Type B pancreatic cell (in vitro differentiated cells): ENCODE measurements at regions not wholly inside any gene's neighbourhood (a gene's known extent, or its start where the extent isn't known, plus 50 kb on each side); places are given as distances from the start of the nearest gene placed in this dataset.

Source experiments
- DNase-seq: peaks from one replicate; pipeline ENCODE4 v3.0.0; 2021; ENCODE audit warnings: mixed read lengths; ENCODE audit not compliant: unreplicated experiment; ENCODE audit errors: extremely low spot score
- H3K27ac Mint-ChIP-seq: 2 replicates; pipeline ENCODE4 v1.8.0; 2021; ENCODE audit warnings: mild to moderate bottlenecking, mixed read lengths
- H3K27me3 Mint-ChIP-seq: 2 replicates; pipeline ENCODE4 v1.8.0; 2021; ENCODE audit warnings: mixed read lengths
- H3K36me3 Mint-ChIP-seq: 2 replicates; pipeline ENCODE4 v1.8.0; 2021; ENCODE audit warnings: mixed read lengths
- H3K4me1 Mint-ChIP-seq: one replicate; pipeline ENCODE4 v1.8.0; 2021; ENCODE audit warnings: mixed read lengths; ENCODE audit not compliant: unreplicated experiment
- H3K4me3 Mint-ChIP-seq: 2 replicates; pipeline ENCODE4 v1.8.0; 2021; ENCODE audit warnings: mild to moderate bottlenecking, mixed read lengths
- H3K9me3 Mint-ChIP-seq: 2 replicates; pipeline ENCODE4 v1.8.0; 2021; ENCODE audit warnings: mixed read lengths
- TF ChIP-seq, protein P1 (sequence below): fragments of 200-600 bp; sonication (generic); conservative IDR thresholded peaks from 2 replicates; pipeline ENCODE4 v1.5.0; 2021; ENCODE audit warnings: antibody characterized with exemption, mild to moderate bottlenecking

- Mint-ChIP-seq H3K9me3 (no peaks in the 10 kb centered on the region), H3K36me3 (no peaks in the 10 kb centered on the region), H3K4me1 (no peaks in the 10 kb centered on the region), H3K27ac (no peak overlapping the region), H3K27me3 (peaks cover 7% of the 10 kb centered on the region), H3K4me3 (no peak overlapping the region)
- TF ChIP-seq, protein P1, sequence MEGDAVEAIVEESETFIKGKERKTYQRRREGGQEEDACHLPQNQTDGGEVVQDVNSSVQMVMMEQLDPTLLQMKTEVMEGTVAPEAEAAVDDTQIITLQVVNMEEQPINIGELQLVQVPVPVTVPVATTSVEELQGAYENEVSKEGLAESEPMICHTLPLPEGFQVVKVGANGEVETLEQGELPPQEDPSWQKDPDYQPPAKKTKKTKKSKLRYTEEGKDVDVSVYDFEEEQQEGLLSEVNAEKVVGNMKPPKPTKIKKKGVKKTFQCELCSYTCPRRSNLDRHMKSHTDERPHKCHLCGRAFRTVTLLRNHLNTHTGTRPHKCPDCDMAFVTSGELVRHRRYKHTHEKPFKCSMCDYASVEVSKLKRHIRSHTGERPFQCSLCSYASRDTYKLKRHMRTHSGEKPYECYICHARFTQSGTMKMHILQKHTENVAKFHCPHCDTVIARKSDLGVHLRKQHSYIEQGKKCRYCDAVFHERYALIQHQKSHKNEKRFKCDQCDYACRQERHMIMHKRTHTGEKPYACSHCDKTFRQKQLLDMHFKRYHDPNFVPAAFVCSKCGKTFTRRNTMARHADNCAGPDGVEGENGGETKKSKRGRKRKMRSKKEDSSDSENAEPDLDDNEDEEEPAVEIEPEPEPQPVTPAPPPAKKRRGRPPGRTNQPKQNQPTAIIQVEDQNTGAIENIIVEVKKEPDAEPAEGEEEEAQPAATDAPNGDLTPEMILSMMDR = no peak
- no peak for DNase-seq
Observed at GRCh38 chr2:128820452-128820851, 501.8 kb upstream of the HS6ST1 start.

DNA sequence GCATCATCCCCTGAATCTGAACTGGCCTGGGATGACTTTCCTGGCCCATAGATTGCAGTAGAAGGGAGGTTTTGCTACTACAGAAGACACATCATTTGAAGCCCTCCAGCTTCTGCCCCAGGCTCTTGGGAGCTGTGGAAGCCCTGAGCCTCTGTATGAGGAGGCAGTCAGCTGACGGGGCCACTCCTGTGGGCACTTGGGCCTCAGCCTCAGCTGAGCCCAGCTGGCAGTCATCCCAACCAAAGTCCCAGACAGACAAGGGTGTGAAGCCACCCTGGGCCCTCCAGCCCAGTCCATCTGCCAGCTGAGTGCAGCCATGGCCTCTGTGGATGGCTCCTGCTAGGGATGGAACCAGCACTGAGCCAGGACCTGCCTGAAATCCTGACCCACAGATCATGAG is 502.3 kb upstream of the HS6ST1 start:
- Mint-ChIP-seq H3K36me3 (no peaks in the 10 kb centered on the region), H3K4me1 (no peaks in the 10 kb centered on the region), H3K27ac (no peak overlapping the region), H3K27me3 (peaks cover 7% of the 10 kb centered on the region), H3K4me3 (no peak overlapping the region), H3K9me3 (no peaks in the 10 kb centered on the region)
- DNase-seq = no peak
- TF ChIP-seq, protein P1 = no peak

- H3K4me1 Mint-ChIP-seq = peaks cover 24% of the 10 kb centered on the region
- no peak for DNase-seq
- TF ChIP-seq, protein P1 = no peak
- H3K27ac Mint-ChIP-seq = peak overlapping the region; percentile 39
- no peaks in the 10 kb centered on the region for H3K36me3 Mint-ChIP-seq
- H3K27me3 Mint-ChIP-seq = peaks cover 3% of the 10 kb centered on the region
- no peak overlapping the region for H3K4me3 Mint-ChIP-seq
- H3K9me3 Mint-ChIP-seq = no peaks in the 10 kb centered on the region
Observed at GRCh38 chr2:128832946-128833663, 514.4 kb upstream of the HS6ST1 start.

GRCh38 chr2:128833664-128834027 is 515.0 kb upstream of the HS6ST1 start:
- Mint-ChIP-seq H3K9me3 (no peaks in the 10 kb centered on the region), H3K27ac (no peak overlapping the region)
- TF ChIP-seq, protein P1 = no peak

DNA sequence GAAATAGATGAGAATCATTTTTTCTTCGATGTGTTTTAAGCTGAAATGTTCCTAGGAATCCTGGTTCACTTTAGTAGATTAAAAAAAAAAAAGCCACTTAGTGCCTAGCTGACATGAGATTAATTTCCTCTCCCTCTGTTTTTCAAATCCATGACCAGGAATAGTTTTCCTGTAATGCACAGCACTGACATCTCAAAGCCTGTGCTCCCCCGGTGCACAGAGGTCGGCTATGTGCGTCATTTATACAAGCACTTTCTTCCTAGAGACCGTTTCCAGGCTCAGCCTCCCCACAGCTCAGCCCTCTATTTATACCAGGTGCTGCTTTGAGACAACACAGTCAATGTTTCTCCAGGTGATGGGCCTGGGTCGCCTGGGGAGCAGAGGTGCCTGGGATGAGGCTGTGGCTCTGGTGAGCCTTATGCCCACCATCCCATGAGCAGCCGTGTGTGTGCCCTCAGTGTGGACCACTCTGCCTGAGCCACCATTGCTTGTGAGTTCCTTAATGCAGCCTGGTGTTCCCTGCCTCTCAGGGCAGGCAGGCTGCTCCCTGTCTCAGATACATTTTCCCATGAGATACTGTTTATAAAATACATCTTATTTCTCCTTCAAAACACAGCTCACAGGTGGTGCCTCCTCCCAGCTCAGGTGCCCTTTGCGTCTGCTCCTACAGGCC is 515.7 kb upstream of the HS6ST1 start:
- DNase-seq = no peak
- TF ChIP-seq, protein P1 = no peak
- Mint-ChIP-seq H3K27ac (no peak overlapping the region), H3K36me3 (no peaks in the 10 kb centered on the region), H3K9me3 (no peaks in the 10 kb centered on the region), H3K4me1 (peaks cover 24% of the 10 kb centered on the region), H3K4me3 (peak overlapping the region; percentile 52), H3K27me3 (peaks cover 3% of the 10 kb centered on the region)

More at GRCh38 chr2:128833664-128834027, 515.0 kb upstream of the HS6ST1 start:
- Mint-ChIP-seq H3K4me3 (no peak overlapping the region), H3K27me3 (peaks cover 3% of the 10 kb centered on the region), H3K36me3 (no peaks in the 10 kb centered on the region), H3K4me1 (peaks cover 24% of the 10 kb centered on the region)
- no peak for DNase-seq
